SK-N-MC (cell line): ENCODE measurements at regions not wholly inside any gene's neighbourhood (a gene's known extent, or its start where the extent isn't known, plus 50 kb on each side); places are given as distances from the start of the nearest gene placed in this dataset.

Source experiments
- EZH2 ChIP-seq: fragments of 200-600 bp; sonication (generic); IDR thresholded peaks from one replicate; pipeline ENCODE4 v1.6.1; 2017; ENCODE audit warnings: antibody characterized with exemption
- POLR2AphosphoS5 ChIP-seq: IDR thresholded peaks from 2 replicates; pipeline ENCODE4 v1.6.1; 2012; ENCODE audit warnings: mild to moderate bottlenecking, low read depth, low read length, borderline replicate concordance

- TF ChIP-seq POLR2AphosphoS5 = no peak
- no peak for TF ChIP-seq EZH2
These were observed 338.8 kb upstream of the DNAJC19 start for GRCh38 chr3:181328346-181328745.
